ENCODE measurements at regions not wholly inside any gene's neighbourhood (a gene's known extent, or its start where the extent isn't known, plus 50 kb on each side); places are given as distances from the start of the nearest gene placed in this dataset.

- Histone ChIP-seq H3K4me2 (ENCODE audit: low read length) (no peak overlapping the region), H3K27me3 (ENCODE audit: control insufficient read depth, low read length) (no peaks in the 10 kb centered on the region), H3K79me2 (ENCODE audit: control insufficient read depth, low read length) (no peaks in the 10 kb centered on the region), H3F3A (ENCODE audit: control insufficient read depth, insufficient read depth) (no peaks in the 10 kb centered on the region), H3K4me1 (ENCODE audit: control insufficient read depth, low read length) (no peaks in the 10 kb centered on the region), H3K4me3 (ENCODE audit: low read length) (no peak overlapping the region), H3K9me2 (replicated peaks; ENCODE audit: control insufficient read depth, low read length) (no peaks in the 10 kb centered on the region), H3K36me3 (ENCODE audit: control insufficient read depth, low read length) (no peaks in the 10 kb centered on the region), H3K9me3 (ENCODE audit: control insufficient read depth, insufficient read depth, low read length) (no peaks in the 10 kb centered on the region), H3K27ac (ENCODE audit: low read depth, low read length) (no peak overlapping the region), H4K20me1 (ENCODE audit: control insufficient read depth, insufficient read depth, low read depth, low read length) (no peaks in the 10 kb centered on the region)
- TF ChIP-seq EZH2phosphoT487 (IDR thresholded peaks at IDR 0.05; ENCODE audit: borderline replicate concordance, low read length) (no peak), CTCF (IDR thresholded peaks at IDR 0.05; ENCODE audit: low read depth, low read length, poor library complexity, severe bottlenecking) (no peak)
Observed at GRCh38 chr11:79564288-79564925, 123.6 kb upstream of the TENM4 start.

DNA sequence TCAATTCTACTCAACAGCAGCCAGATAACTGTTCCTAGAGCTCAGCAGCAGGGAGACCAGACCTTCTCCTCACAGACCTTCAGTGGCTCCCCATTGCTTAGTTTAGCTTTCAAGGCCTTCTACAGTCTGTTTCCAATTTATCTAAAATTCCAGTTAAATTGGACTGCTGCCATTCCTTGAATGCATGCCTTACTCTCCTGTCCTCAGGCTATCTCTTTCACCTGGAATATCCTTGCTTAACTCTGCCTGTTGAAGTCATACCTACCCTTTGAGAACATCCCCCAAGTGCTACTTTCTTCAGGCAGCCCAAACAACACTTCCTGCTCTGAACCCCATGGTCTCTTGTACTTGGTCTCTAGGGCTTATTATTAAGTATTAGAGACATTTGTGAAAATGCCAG lies 120.7 kb upstream of the TENM4 start:
- no peak overlapping the region for H3K27ac ChIP-seq (ENCODE audit: low read depth, low read length)
- no peak for TF ChIP-seq CTCF (IDR thresholded peaks at IDR 0.05; ENCODE audit: low read depth, low read length, poor library complexity, severe bottlenecking)
- no peak for TF ChIP-seq EZH2phosphoT487 (IDR thresholded peaks at IDR 0.05; ENCODE audit: borderline replicate concordance, low read length)
- no peak overlapping the region for H3K4me2 ChIP-seq (ENCODE audit: low read length)
- no peaks in the 10 kb centered on the region for H3K27me3 ChIP-seq (ENCODE audit: control insufficient read depth, low read length)
- H3K36me3 ChIP-seq (ENCODE audit: control insufficient read depth, low read length), result no peaks in the 10 kb centered on the region
- H3K9me2 ChIP-seq (replicated peaks; ENCODE audit: control insufficient read depth, low read length), result no peaks in the 10 kb centered on the region
- H3K4me3 ChIP-seq (ENCODE audit: low read length), result no peak overlapping the region
- no peaks in the 10 kb centered on the region for H3K9me3 ChIP-seq (ENCODE audit: control insufficient read depth, insufficient read depth, low read length)
- no peaks in the 10 kb centered on the region for H4K20me1 ChIP-seq (ENCODE audit: control insufficient read depth, insufficient read depth, low read depth, low read length)
- H3F3A ChIP-seq (ENCODE audit: control insufficient read depth, insufficient read depth), result no peaks in the 10 kb centered on the region
- no peaks in the 10 kb centered on the region for H3K79me2 ChIP-seq (ENCODE audit: control insufficient read depth, low read length)
- H3K4me1 ChIP-seq (ENCODE audit: control insufficient read depth, low read length), result no peaks in the 10 kb centered on the region

DNA sequence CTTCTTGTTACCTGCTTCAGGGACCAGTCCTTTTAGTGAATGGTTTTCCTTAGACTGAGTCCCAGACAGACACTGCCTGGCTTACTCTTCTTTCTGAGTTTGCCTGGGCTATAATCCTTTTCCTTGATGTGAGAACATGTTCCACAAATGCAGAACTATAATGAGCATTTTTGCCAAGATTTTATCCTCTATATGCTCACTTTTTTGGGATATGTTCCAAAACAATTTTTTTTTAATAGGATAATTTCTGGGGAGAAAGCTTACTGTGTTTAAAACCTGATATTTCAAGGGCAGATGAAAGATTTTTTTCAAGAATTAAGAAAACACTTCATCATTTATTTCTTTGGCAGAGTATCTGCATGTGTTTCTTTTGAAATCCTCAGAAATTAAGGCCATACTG lies 110.0 kb upstream of the TENM4 start:
- no peaks in the 10 kb centered on the region for H3K79me2 ChIP-seq (ENCODE audit: control insufficient read depth, low read length)
- no peaks in the 10 kb centered on the region for H3K9me2 ChIP-seq (replicated peaks; ENCODE audit: control insufficient read depth, low read length)
- H3K4me3 ChIP-seq (ENCODE audit: low read length), result no peak overlapping the region
- no peak for TF ChIP-seq CTCF (IDR thresholded peaks at IDR 0.05; ENCODE audit: low read depth, low read length, poor library complexity, severe bottlenecking)
- no peak for TF ChIP-seq EZH2phosphoT487 (IDR thresholded peaks at IDR 0.05; ENCODE audit: borderline replicate concordance, low read length)
- no peaks in the 10 kb centered on the region for H4K20me1 ChIP-seq (ENCODE audit: control insufficient read depth, insufficient read depth, low read depth, low read length)
- H3K4me1 ChIP-seq (ENCODE audit: control insufficient read depth, low read length), result no peaks in the 10 kb centered on the region
- no peak overlapping the region for H3K4me2 ChIP-seq (ENCODE audit: low read length)
- H3K36me3 ChIP-seq (ENCODE audit: control insufficient read depth, low read length), result no peaks in the 10 kb centered on the region
- no peaks in the 10 kb centered on the region for H3F3A ChIP-seq (ENCODE audit: control insufficient read depth, insufficient read depth)
- H3K27ac ChIP-seq (ENCODE audit: low read depth, low read length), result no peak overlapping the region
- H3K27me3 ChIP-seq (ENCODE audit: control insufficient read depth, low read length), result peaks cover 4% of the 10 kb centered on the region; the same call in 1 of the 2 replicates
- no peaks in the 10 kb centered on the region for H3K9me3 ChIP-seq (ENCODE audit: control insufficient read depth, insufficient read depth, low read length)
